ENCODE measurements at regions not wholly inside any gene's neighbourhood (a gene's known extent, or its start where the extent isn't known, plus 50 kb on each side); places are given as distances from the start of the nearest gene placed in this dataset.

DNA sequence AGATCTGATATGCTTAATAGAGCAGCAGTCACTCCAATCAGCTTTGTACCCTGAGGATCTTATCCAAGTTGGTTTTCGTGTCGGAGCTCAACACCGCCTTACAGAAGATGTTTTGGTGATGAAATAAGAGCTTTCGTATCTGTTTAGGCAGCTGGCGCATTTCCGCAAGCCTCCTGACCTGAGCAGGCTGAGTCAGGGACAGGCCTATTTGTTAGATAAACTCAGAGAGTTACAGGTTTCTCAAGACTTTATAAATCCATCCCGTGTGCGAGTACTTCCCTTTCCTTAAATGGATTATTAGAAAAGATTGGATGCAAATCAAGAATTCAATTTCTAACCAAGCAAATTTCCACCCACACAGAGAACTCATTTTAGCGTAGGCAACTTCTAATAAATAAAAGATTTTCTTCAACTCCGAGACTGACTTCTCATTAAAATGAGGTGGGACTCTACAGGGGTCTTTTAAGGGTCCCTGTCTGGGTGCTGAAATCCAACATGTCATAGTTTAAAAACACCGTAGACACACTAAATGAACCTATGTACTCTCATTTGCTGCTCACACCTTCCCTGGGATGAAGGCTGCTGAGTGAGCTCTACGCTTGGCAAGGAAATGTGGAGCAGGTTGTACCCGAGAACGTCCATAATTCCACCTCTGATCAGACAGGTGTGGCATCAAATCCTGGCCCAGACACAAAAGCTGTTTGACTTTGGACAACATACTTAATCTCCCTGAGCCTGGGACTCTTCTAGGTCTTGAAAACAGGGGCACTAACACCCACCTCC is 106.9 kb upstream of the F3 start:
- TF ChIP-seq, protein P1, sequence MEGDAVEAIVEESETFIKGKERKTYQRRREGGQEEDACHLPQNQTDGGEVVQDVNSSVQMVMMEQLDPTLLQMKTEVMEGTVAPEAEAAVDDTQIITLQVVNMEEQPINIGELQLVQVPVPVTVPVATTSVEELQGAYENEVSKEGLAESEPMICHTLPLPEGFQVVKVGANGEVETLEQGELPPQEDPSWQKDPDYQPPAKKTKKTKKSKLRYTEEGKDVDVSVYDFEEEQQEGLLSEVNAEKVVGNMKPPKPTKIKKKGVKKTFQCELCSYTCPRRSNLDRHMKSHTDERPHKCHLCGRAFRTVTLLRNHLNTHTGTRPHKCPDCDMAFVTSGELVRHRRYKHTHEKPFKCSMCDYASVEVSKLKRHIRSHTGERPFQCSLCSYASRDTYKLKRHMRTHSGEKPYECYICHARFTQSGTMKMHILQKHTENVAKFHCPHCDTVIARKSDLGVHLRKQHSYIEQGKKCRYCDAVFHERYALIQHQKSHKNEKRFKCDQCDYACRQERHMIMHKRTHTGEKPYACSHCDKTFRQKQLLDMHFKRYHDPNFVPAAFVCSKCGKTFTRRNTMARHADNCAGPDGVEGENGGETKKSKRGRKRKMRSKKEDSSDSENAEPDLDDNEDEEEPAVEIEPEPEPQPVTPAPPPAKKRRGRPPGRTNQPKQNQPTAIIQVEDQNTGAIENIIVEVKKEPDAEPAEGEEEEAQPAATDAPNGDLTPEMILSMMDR (IDR thresholded peaks at IDR 0.05; ENCODE audit: low read depth, low read length, missing input control), result no peak
- TF ChIP-seq FOXA1 (IDR thresholded peaks at IDR 0.05) (no peak), RXRA (IDR thresholded peaks at IDR 0.05) (no peak), YY1 (IDR thresholded peaks at IDR 0.05) (no peak), HNF4A (conservative IDR thresholded peaks at IDR 0.05) (no peak), SP1 (IDR thresholded peaks at IDR 0.05) (no peak), HNF4G (IDR thresholded peaks at IDR 0.05) (no peak), JUND (IDR thresholded peaks at IDR 0.05) (no peak), RAD21 (IDR thresholded peaks at IDR 0.05) (no peak), EGR1 (IDR thresholded peaks at IDR 0.05; ENCODE audit: low read depth in 2 of 2) (no peak), TAF1 (conservative IDR thresholded peaks at IDR 0.05) (no peak)
- TF ChIP-seq, protein P2, sequence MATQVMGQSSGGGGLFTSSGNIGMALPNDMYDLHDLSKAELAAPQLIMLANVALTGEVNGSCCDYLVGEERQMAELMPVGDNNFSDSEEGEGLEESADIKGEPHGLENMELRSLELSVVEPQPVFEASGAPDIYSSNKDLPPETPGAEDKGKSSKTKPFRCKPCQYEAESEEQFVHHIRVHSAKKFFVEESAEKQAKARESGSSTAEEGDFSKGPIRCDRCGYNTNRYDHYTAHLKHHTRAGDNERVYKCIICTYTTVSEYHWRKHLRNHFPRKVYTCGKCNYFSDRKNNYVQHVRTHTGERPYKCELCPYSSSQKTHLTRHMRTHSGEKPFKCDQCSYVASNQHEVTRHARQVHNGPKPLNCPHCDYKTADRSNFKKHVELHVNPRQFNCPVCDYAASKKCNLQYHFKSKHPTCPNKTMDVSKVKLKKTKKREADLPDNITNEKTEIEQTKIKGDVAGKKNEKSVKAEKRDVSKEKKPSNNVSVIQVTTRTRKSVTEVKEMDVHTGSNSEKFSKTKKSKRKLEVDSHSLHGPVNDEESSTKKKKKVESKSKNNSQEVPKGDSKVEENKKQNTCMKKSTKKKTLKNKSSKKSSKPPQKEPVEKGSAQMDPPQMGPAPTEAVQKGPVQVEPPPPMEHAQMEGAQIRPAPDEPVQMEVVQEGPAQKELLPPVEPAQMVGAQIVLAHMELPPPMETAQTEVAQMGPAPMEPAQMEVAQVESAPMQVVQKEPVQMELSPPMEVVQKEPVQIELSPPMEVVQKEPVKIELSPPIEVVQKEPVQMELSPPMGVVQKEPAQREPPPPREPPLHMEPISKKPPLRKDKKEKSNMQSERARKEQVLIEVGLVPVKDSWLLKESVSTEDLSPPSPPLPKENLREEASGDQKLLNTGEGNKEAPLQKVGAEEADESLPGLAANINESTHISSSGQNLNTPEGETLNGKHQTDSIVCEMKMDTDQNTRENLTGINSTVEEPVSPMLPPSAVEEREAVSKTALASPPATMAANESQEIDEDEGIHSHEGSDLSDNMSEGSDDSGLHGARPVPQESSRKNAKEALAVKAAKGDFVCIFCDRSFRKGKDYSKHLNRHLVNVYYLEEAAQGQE (IDR thresholded peaks at IDR 0.05), result no peak
- TF ChIP-seq, protein P3, sequence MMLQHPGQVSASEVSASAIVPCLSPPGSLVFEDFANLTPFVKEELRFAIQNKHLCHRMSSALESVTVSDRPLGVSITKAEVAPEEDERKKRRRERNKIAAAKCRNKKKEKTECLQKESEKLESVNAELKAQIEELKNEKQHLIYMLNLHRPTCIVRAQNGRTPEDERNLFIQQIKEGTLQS (IDR thresholded peaks at IDR 0.05), result no peak

Data from liver (tissue), 3 donors.